Embryonic facial prominence (tissue), 1 donor: ENCODE measurements at regions not wholly inside any gene's neighbourhood (a gene's known extent, or its start where the extent isn't known, plus 50 kb on each side); places are given as distances from the start of the nearest gene placed in this dataset.
"Not testable (repeated sequence)": the region's sequence is repeated elsewhere in the genome, so short reads cannot be mapped to it uniquely, and the experiment has no call there.

Source experiments
- DNase-seq: peaks from one replicate; pipeline ENCODE4 v3.0.0-alpha.2; 2016; ENCODE audit errors: extremely low spot score

- DNase-seq: no peak
Observed at GRCh38 chr6:9708600-9708999, 706.3 kb downstream of the TFAP2A start.

- DNase-seq: no peak
Observed at GRCh38 chr6:9704989-9705388, 709.9 kb downstream of the TFAP2A start.

- DNase-seq: no peak
Observed at GRCh38 chr6:9702914-9703313, 712.0 kb downstream of the TFAP2A start.

- DNase-seq: no peak
Observed at GRCh38 chr6:9699888-9700287, 715.0 kb downstream of the TFAP2A start.

GRCh38 chr6:9697263-9697931 lies 717.5 kb downstream of the TFAP2A start:
- DNase-seq: no peak

GRCh38 chr6:9690388-9690787 lies 724.5 kb downstream of the TFAP2A start:
- no peak for DNase-seq

- DNase-seq: not testable (repeated sequence)
Observed at GRCh38 chr6:9680727-9681126, 734.1 kb downstream of the TFAP2A start.

GRCh38 chr6:9675122-9675521 lies 739.8 kb downstream of the TFAP2A start:
- no peak for DNase-seq

GRCh38 chr6:9659848-9660247 lies 755.0 kb downstream of the TFAP2A start:
- no peak for DNase-seq

GRCh38 chr6:9657994-9658393 lies 756.9 kb downstream of the TFAP2A start:
- no peak for DNase-seq

- no peak for DNase-seq
Observed at GRCh38 chr6:9647599-9647998, 767.3 kb downstream of the TFAP2A start.

- DNase-seq: no peak
Observed at GRCh38 chr6:9647071-9647445, 767.8 kb downstream of the TFAP2A start.

GRCh38 chr6:9646342-9647070 lies 768.4 kb downstream of the TFAP2A start:
- no peak for DNase-seq

- DNase-seq: no peak
Observed at GRCh38 chr6:9638861-9639260, 776.0 kb downstream of the TFAP2A start.

GRCh38 chr6:9634776-9635175 lies 780.1 kb downstream of the TFAP2A start:
- DNase-seq: no peak

- no peak for DNase-seq
Observed at GRCh38 chr6:9632026-9632425, 782.8 kb downstream of the TFAP2A start.

- DNase-seq: no peak
Observed at GRCh38 chr6:9628819-9629218, 786.1 kb downstream of the TFAP2A start.

GRCh38 chr6:9627916-9628315 lies 787.0 kb downstream of the TFAP2A start:
- no peak for DNase-seq

GRCh38 chr6:9623985-9624384 lies 790.9 kb downstream of the TFAP2A start:
- no peak for DNase-seq

- DNase-seq: no peak
Observed at GRCh38 chr6:9623228-9623832, 791.5 kb downstream of the TFAP2A start.

GRCh38 chr6:9621276-9621675 lies 793.6 kb downstream of the TFAP2A start:
- DNase-seq: no peak

- DNase-seq: no peak
Observed at GRCh38 chr6:9620687-9621086, 794.2 kb downstream of the TFAP2A start.

GRCh38 chr6:9620263-9620662 lies 794.6 kb downstream of the TFAP2A start:
- no peak for DNase-seq
